ENCODE measurements at regions not wholly inside any gene's neighbourhood (a gene's known extent, or its start where the extent isn't known, plus 50 kb on each side); places are given as distances from the start of the nearest gene placed in this dataset.

- no peak overlapping the region for H3K27ac ChIP-seq (ENCODE audit: low read length)
- no peaks in the 10 kb centered on the region for H3K4me1 ChIP-seq (ENCODE audit: control insufficient read depth, insufficient read depth, low read length)
- Mint-ChIP-seq H3K36me3 (no peaks in the 10 kb centered on the region), H3K4me3 (no peak overlapping the region), H3K27ac (no peak overlapping the region), H3K9me3 (peaks cover 3 to 14% of the 10 kb centered on the region in 2 donors), H3K4me1 (no peaks in the 10 kb centered on the region), H3K27me3 (ENCODE audit: low read depth in 2 of 2) (no peaks in the 10 kb centered on the region)
- no peak for TF ChIP-seq CTCF (IDR thresholded peaks at IDR 0.05)
- no peaks in the 10 kb centered on the region for H3K27me3 ChIP-seq (ENCODE audit: control insufficient read depth, insufficient read depth, low read length)
- DNase-seq (no peak), ATAC-seq (no peak)
- H3K4me3 ChIP-seq (ENCODE audit: low read length), result no peak overlapping the region
- WGBS (ENCODE audit: insufficient coverage), result 100% methylated on average over 1 of the region's 2 CpGs
- H3K9me3 ChIP-seq (ENCODE audit: control insufficient read depth, insufficient read depth, low read length), result no peaks in the 10 kb centered on the region
- intact Hi-C loops (cut with micrococcal nuclease), result no loop called here
- no peaks in the 10 kb centered on the region for H3K36me3 ChIP-seq (ENCODE audit: control insufficient read depth, insufficient read depth, low read length)
Observed at GRCh38 chr4:14299166-14299565, 671.6 kb upstream of the BOD1L1 start.

GRCh38 chr4:14302021-14302420 lies 674.5 kb upstream of the BOD1L1 start:
- Mint-ChIP-seq H3K4me3 (no peak overlapping the region), H3K4me1 (no peaks in the 10 kb centered on the region), H3K36me3 (peaks cover 6% of the 10 kb centered on the region), H3K9me3 (peaks cover 0 to 7% of the 10 kb centered on the region in 2 donors), H3K27ac (no peak overlapping the region), H3K27me3 (ENCODE audit: low read depth in 2 of 2) (no peaks in the 10 kb centered on the region)
- intact Hi-C loops (cut with micrococcal nuclease), result no loop called here
- no peaks in the 10 kb centered on the region for H3K27me3 ChIP-seq (ENCODE audit: control insufficient read depth, insufficient read depth, low read length)
- TF ChIP-seq CTCF (IDR thresholded peaks at IDR 0.05), result no peak
- H3K4me3 ChIP-seq (ENCODE audit: low read length), result no peak overlapping the region
- H3K36me3 ChIP-seq (ENCODE audit: control insufficient read depth, insufficient read depth, low read length), result no peaks in the 10 kb centered on the region
- no peak for ATAC-seq
- DNase-seq, result no peak
- no peak overlapping the region for H3K27ac ChIP-seq (ENCODE audit: low read length)
- H3K4me1 ChIP-seq (ENCODE audit: control insufficient read depth, insufficient read depth, low read length), result no peaks in the 10 kb centered on the region
- H3K9me3 ChIP-seq (ENCODE audit: control insufficient read depth, insufficient read depth, low read length), result no peaks in the 10 kb centered on the region

- no peak for TF ChIP-seq CTCF (IDR thresholded peaks at IDR 0.05)
- Mint-ChIP-seq H3K27ac (no peak overlapping the region), H3K4me1 (no peaks in the 10 kb centered on the region), H3K4me3 (no peak overlapping the region), H3K36me3 (peaks cover 6% of the 10 kb centered on the region), H3K9me3 (peaks cover 3 to 6% of the 10 kb centered on the region in 2 donors), H3K27me3 (ENCODE audit: low read depth in 2 of 2) (no peaks in the 10 kb centered on the region)
- no peak for ATAC-seq
- H3K4me1 ChIP-seq (ENCODE audit: control insufficient read depth, insufficient read depth, low read length), result no peaks in the 10 kb centered on the region
- H3K36me3 ChIP-seq (ENCODE audit: control insufficient read depth, insufficient read depth, low read length), result no peaks in the 10 kb centered on the region
- no peak overlapping the region for H3K4me3 ChIP-seq (ENCODE audit: low read length)
- H3K27ac ChIP-seq (ENCODE audit: low read length), result no peak overlapping the region
- 83% methylated on average over 2 of the region's 3 CpGs for WGBS (ENCODE audit: insufficient coverage)
- DNase-seq, result no peak
- intact Hi-C loops (cut with micrococcal nuclease), result no loop called here
- no peaks in the 10 kb centered on the region for H3K27me3 ChIP-seq (ENCODE audit: control insufficient read depth, insufficient read depth, low read length)
- no peaks in the 10 kb centered on the region for H3K9me3 ChIP-seq (ENCODE audit: control insufficient read depth, insufficient read depth, low read length)
Observed at GRCh38 chr4:14303856-14304255, 676.3 kb upstream of the BOD1L1 start.

DNA sequence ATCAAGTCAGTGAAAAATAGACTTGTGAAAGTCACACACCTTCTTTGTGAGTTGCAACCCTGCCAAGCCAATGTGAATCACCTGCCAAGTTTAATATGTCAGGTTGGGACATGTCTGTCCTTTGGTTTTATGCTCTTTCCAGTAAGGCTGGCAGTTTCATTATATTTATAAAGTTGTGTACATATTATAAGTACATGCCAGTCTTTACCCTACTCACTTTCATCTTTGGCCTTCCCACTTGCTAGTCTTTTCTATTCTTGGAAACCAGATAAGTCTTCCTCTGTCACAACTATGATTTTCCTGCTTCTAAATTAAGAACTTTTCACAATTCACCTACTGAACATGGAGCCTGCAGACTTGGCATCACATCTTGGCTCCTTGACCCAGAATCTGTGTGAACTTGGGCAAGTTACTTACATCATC lies 680.7 kb upstream of the BOD1L1 start:
- H3K36me3 Mint-ChIP-seq, result peaks cover 6% of the 10 kb centered on the region
- peaks cover 3 to 6% of the 10 kb centered on the region in 2 donors for H3K9me3 Mint-ChIP-seq
- Histone ChIP-seq H3K27me3 (ENCODE audit: control insufficient read depth, insufficient read depth, low read length) (no peaks in the 10 kb centered on the region), H3K27ac (ENCODE audit: low read length) (no peak overlapping the region), H3K9me3 (ENCODE audit: control insufficient read depth, insufficient read depth, low read length) (no peaks in the 10 kb centered on the region), H3K4me1 (ENCODE audit: control insufficient read depth, insufficient read depth, low read length) (no peaks in the 10 kb centered on the region), H3K36me3 (ENCODE audit: control insufficient read depth, insufficient read depth, low read length) (no peaks in the 10 kb centered on the region), H3K4me3 (ENCODE audit: low read length) (no peak overlapping the region)
- no peak overlapping the region for H3K4me3 Mint-ChIP-seq
- no peak overlapping the region for H3K27ac Mint-ChIP-seq
- no peaks in the 10 kb centered on the region for H3K27me3 Mint-ChIP-seq (ENCODE audit: low read depth in 2 of 2)
- H3K4me1 Mint-ChIP-seq, result no peaks in the 10 kb centered on the region
- no peak for ATAC-seq
- TF ChIP-seq CTCF (IDR thresholded peaks at IDR 0.05), result no peak
- DNase-seq, result no peak
- intact Hi-C loops (cut with micrococcal nuclease), result no loop called here

Measured in natural killer cell (primary cell).